ENCODE measurements at regions not wholly inside any gene's neighbourhood (a gene's known extent, or its start where the extent isn't known, plus 50 kb on each side); places are given as distances from the start of the nearest gene placed in this dataset.

DNA sequence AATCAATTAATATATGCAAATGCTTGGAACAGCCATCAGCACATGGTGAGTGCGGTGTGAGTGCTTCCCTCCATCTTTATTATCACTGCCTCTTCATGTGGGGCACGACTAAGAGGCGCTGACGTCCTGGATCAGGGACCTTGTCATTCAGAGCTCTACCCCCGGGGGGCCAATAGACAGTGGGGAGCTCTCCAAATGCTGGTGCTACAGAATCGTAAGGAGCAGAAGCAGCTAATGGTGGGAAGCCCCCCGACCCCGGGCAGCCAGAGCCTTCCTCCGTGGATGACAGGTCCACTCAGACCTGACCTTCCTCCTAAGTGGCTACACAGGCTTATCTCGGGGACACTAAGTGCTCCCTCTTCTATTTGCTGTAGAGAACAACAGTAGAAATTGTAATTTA, 257.5 kb upstream of the PMEPA1 start:
- no peak for TF ChIP-seq EZH2phosphoT487 (IDR thresholded peaks at IDR 0.05; ENCODE audit: low read depth)
- TF ChIP-seq, protein P1, sequence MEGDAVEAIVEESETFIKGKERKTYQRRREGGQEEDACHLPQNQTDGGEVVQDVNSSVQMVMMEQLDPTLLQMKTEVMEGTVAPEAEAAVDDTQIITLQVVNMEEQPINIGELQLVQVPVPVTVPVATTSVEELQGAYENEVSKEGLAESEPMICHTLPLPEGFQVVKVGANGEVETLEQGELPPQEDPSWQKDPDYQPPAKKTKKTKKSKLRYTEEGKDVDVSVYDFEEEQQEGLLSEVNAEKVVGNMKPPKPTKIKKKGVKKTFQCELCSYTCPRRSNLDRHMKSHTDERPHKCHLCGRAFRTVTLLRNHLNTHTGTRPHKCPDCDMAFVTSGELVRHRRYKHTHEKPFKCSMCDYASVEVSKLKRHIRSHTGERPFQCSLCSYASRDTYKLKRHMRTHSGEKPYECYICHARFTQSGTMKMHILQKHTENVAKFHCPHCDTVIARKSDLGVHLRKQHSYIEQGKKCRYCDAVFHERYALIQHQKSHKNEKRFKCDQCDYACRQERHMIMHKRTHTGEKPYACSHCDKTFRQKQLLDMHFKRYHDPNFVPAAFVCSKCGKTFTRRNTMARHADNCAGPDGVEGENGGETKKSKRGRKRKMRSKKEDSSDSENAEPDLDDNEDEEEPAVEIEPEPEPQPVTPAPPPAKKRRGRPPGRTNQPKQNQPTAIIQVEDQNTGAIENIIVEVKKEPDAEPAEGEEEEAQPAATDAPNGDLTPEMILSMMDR (IDR thresholded peaks at IDR 0.05; ENCODE audit: low read depth, low read length) = no peak
